C4-2B (cell line): ENCODE measurements at regions not wholly inside any gene's neighbourhood (a gene's known extent, or its start where the extent isn't known, plus 50 kb on each side); places are given as distances from the start of the nearest gene placed in this dataset.

Source experiments
- H3K27ac ChIP-seq: fragments of 450-650 bp; 2 replicates; pipeline ENCODE4 v1.5.1; 2017
- ZFX ChIP-seq: fragments of 450-650 bp; IDR thresholded peaks from 2 replicates; pipeline ENCODE4 v1.6.1; 2017
- TF ChIP-seq, protein P1 (sequence below): fragments of 450-650 bp; conservative IDR thresholded peaks from 2 replicates; pipeline ENCODE4 v1.5.1; 2017; ENCODE audit warnings: mild to moderate bottlenecking

DNA sequence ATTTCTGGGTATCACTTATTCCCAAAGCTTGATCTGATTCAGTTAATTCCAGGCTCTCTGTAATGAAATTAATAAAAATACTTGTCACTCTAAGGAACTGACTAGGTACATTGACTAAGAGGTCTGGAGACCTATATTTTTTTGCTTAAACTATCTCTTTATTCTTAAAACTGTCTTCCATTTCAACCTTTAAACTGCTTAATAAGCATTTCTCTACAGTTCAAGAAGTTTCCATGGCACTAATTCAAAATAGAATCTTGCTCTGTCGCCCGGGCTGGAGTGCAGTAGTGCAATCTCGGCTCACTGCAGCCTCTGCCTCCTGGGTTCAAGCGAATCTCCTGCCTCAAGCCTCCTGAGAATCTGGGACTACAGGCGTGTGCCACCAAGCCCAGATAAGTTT, 117.4 kb downstream of the MTPAP start:
- H3K27ac ChIP-seq, result no peak overlapping the region
- no peak for TF ChIP-seq ZFX
- TF ChIP-seq, protein P1, sequence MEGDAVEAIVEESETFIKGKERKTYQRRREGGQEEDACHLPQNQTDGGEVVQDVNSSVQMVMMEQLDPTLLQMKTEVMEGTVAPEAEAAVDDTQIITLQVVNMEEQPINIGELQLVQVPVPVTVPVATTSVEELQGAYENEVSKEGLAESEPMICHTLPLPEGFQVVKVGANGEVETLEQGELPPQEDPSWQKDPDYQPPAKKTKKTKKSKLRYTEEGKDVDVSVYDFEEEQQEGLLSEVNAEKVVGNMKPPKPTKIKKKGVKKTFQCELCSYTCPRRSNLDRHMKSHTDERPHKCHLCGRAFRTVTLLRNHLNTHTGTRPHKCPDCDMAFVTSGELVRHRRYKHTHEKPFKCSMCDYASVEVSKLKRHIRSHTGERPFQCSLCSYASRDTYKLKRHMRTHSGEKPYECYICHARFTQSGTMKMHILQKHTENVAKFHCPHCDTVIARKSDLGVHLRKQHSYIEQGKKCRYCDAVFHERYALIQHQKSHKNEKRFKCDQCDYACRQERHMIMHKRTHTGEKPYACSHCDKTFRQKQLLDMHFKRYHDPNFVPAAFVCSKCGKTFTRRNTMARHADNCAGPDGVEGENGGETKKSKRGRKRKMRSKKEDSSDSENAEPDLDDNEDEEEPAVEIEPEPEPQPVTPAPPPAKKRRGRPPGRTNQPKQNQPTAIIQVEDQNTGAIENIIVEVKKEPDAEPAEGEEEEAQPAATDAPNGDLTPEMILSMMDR, result no peak

DNA sequence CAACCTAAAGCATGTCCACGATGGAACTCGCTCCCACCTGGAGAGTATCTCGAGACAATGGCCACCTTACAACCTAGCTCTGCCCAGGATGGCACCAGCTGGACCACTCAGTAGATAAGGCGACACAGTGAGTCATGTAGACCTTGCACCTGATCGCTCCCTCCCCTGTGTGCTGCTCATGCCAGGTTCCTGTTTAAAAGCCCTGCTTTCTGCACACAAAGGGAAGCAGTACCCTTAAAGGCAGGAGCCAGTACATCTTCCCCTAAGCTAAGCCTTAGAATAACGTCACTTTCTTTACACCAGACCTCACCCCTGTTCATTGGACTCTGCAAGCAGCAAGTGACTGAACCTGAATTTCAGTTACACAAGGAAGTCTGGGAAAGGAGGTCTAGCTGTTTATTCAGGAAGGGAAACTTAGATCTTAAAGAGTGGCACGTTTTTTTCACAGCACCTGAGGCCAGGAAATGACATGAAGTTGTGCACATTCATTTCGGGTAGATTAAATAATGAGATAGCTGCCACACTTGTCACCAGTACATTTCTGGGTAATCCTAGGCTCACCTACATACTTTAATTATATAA, 117.9 kb downstream of the MTPAP start:
- no peak for TF ChIP-seq ZFX
- TF ChIP-seq, protein P1, result no peak
- H3K27ac ChIP-seq, result no peak overlapping the region

DNA sequence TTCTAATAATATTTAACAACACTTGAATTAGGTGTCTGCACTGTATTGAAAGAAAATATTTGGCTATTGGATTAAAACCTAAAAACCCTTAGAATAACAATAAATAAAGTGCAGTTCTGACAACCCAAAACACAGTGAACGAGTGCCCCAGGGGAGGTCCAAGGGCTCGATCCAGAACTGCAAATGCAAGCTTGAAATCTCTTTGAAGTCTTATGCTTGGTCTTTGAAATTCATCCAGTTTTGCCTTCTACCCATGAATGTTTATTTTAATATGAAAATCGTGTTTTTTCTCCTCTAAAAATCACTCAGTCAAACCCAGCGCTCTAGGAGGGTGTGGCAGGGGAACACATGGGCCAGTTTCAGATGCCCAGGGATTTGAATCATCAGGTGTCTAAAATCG, 119.5 kb downstream of the MTPAP start:
- TF ChIP-seq, protein P1, result no peak
- no peak overlapping the region for H3K27ac ChIP-seq

DNA sequence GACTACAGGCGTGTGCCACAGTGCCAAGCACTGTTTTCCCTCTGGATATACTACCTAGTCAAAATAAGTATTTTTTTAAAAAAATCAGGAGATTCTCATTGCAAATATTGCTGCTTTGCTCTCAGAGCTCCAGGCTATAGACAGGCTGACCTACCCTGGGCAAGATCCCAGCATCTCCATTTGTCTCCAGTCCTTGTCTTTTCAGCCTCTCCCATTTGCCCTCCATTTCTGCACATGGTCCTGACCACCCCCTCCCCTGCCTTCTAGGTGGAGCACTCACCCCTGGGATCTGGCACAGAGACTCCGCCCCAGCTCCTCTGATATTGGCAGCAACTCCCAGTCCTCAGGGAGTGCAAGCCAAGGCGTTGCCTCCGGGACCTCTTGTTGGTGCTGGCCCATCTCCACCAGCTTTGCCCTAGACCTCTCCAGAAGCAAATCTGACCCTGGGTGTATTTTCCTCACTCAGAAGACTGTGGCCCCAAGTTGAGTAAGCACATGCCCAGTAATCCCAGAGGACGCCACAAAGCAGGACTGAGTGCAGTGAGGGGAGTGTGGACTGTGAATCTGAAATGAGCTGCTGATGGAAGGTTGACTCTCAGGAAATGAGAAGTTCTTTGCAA, 120.6 kb downstream of the MTPAP start:
- TF ChIP-seq ZFX, result no peak
- TF ChIP-seq, protein P1, result no peak
- no peak overlapping the region for H3K27ac ChIP-seq

DNA sequence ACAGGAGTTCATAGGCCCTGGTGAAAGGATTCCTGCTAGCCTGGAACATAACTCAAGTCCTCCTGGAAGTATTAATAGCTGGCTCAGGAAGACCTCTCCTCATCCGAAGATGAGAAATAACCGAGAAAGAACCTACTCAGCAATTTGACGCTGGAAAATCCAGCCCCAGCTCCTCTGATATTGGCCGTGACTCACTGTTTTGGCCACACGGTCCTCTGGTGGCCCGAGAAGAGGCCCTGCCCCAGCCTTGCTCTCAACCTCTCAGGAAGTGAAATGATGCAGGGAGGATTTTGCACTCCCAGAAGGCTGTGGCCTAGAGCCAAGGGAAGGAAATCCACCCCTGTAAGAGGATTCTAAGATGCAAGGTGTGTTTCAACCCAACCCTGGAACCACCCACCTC, 121.6 kb downstream of the MTPAP start:
- no peak overlapping the region for H3K27ac ChIP-seq
- TF ChIP-seq ZFX, result no peak
- TF ChIP-seq, protein P1, result no peak

DNA sequence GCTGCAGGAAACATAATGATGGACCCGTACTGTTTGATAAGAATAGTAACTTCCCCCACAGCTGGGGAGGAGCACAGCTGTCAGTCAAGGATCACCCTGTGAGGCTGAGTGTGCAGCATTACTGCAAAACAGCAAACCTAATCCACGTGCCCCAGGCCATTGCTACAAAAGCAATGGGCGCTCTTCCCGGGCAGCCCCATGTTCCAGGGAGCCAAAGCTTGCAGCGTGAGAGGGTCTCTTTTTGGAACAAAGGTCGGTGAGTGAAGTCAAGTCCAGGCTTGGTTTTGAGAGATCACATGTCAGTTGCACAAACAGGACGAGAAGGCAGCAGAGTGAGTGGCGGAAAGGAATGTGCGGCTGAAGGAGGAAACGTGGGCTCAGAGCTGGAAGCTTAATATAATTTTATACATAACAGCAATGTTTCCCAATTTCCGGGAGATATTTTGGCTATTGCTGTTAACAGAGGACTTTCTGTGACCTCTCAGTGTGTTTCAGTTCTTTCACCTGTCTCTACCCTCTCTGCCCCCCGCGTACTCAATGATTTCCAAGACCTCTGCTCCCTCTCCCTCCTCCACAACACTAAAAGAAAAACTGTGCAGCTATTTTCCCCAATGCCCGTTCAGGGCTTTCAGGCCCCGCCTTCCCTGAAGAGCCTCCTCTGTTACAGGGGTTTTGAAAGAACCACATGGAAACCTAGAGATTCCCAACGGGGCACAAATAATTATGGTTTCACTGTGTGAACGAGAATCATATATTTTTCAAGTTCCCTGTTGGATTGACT, 128.9 kb downstream of the MTPAP start:
- H3K27ac ChIP-seq, result no peak overlapping the region
- no peak for TF ChIP-seq ZFX
- TF ChIP-seq, protein P1, result no peak

DNA sequence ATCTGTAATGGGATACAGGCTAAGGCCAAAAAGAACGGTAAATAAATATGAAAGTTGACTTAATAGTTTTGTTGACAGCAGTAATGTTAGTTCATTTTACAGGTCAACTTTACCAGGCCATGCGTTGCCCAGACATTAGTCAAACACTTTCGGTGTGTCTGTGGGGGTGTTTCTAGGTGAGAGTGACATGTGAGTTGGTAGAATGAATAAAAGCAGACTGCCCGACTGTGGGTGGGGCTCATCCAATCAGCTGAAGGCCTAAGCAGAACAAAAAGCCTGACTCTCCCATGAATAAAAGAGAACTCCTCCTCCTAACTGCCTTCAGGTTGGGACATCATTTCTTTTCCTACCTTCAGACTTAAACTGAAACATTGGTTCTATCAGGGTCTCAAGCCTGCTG, 132.3 kb downstream of the MTPAP start:
- no peak overlapping the region for H3K27ac ChIP-seq
- no peak for TF ChIP-seq ZFX
- TF ChIP-seq, protein P1, result no peak
